ENCODE measurements at regions not wholly inside any gene's neighbourhood (a gene's known extent, or its start where the extent isn't known, plus 50 kb on each side); places are given as distances from the start of the nearest gene placed in this dataset.

DNA sequence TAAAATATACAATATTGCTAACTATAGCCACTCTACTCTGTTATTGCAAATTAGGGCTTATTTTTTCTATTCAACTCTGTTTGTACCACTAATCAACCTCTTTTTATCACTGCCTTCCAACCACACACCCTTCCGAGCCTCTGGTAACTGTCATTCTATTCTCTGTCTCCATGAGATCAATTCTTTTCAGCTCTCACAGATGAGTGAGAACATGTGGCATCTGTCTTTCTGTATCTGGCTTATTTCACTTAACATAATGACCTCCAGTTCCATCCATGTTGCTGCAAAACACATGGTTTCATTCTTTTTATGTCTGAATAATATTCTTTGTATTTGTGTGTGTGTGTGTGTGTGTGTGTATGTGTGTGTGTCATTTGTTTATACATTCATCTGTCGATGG lies 350.1 kb upstream of the DACH1 start:
- Histone ChIP-seq H3K36me3 (no peaks in the 10 kb centered on the region), H3K9ac (ENCODE audit: low read depth in 2 of 2, low read length in 2 of 2) (no peak overlapping the region), H3K27me3 (no peaks in the 10 kb centered on the region), H3K27ac (no peak overlapping the region), H3K9me3 (no peaks in the 10 kb centered on the region), H3K4me3 (no peak overlapping the region), H3K4me1 (no peaks in the 10 kb centered on the region)
- no peak for DNase-seq
- TF ChIP-seq, protein P1, sequence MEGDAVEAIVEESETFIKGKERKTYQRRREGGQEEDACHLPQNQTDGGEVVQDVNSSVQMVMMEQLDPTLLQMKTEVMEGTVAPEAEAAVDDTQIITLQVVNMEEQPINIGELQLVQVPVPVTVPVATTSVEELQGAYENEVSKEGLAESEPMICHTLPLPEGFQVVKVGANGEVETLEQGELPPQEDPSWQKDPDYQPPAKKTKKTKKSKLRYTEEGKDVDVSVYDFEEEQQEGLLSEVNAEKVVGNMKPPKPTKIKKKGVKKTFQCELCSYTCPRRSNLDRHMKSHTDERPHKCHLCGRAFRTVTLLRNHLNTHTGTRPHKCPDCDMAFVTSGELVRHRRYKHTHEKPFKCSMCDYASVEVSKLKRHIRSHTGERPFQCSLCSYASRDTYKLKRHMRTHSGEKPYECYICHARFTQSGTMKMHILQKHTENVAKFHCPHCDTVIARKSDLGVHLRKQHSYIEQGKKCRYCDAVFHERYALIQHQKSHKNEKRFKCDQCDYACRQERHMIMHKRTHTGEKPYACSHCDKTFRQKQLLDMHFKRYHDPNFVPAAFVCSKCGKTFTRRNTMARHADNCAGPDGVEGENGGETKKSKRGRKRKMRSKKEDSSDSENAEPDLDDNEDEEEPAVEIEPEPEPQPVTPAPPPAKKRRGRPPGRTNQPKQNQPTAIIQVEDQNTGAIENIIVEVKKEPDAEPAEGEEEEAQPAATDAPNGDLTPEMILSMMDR (IDR thresholded peaks at IDR 0.05) = no peak
- intact Hi-C loops (cut with DNase I) = no loop called here

DNA sequence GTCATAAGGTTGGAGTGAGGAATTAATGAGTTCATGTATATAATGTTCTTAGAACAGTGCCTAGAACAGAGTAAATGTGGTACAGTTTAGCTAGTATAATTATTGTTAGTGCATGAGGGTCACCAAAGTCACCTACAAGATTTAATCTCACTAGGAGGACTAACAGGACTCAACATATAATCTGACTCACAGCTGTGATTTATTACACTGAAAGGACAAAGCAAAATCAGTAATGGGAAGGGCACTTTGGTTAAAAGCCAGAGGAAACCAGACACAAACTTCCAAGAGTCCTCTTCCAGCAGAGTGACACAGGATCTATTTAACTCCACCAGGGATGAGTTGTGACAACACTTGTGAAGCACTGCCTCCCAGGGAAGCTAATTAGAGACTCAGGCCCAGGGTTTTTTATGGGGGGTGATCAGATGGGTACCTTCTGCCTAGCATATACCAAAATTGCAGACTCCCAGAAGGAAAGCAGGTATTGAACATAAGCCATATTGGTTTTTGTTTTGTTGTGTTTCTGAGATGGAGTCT lies 341.2 kb upstream of the DACH1 start:
- H3K27me3 ChIP-seq = no peaks in the 10 kb centered on the region
- no peak overlapping the region for H3K9ac ChIP-seq (ENCODE audit: low read depth in 2 of 2, low read length in 2 of 2)
- no peaks in the 10 kb centered on the region for H3K9me3 ChIP-seq
- DNase-seq = no peak
- H3K27ac ChIP-seq = no peak overlapping the region
- intact Hi-C loops (cut with DNase I) = no loop called here
- H3K36me3 ChIP-seq = no peaks in the 10 kb centered on the region
- TF ChIP-seq, protein P1 (IDR thresholded peaks at IDR 0.05) = no peak
- no peak overlapping the region for H3K4me3 ChIP-seq
- H3K4me1 ChIP-seq = no peaks in the 10 kb centered on the region

DNA sequence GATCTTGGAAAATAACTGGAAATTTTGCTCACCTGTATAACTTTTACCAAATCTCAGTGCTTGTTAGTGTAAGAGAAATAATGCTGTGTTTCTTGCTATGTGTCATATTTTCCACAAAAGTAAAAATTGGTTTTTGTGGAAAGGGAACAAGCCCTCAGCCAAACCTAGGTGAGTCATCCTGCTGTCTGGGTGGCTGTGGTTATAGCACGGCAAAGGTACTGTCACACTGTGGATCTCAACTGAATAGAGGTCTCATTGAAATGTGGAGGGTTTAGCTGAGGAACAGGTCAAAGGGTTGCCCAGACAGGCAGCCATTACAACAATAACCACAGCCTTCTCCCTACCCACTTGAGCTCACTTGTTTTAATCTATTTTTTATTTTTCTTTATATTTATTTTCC lies 338.8 kb upstream of the DACH1 start:
- intact Hi-C loops (cut with DNase I) = no loop called here
- Histone ChIP-seq H3K4me3 (no peak overlapping the region), H3K27ac (no peak overlapping the region), H3K9ac (ENCODE audit: low read depth in 2 of 2, low read length in 2 of 2) (no peak overlapping the region), H3K36me3 (no peaks in the 10 kb centered on the region), H3K4me1 (no peaks in the 10 kb centered on the region), H3K9me3 (no peaks in the 10 kb centered on the region), H3K27me3 (no peaks in the 10 kb centered on the region)
- TF ChIP-seq, protein P1 (IDR thresholded peaks at IDR 0.05) = no peak
- no peak for DNase-seq

DNA sequence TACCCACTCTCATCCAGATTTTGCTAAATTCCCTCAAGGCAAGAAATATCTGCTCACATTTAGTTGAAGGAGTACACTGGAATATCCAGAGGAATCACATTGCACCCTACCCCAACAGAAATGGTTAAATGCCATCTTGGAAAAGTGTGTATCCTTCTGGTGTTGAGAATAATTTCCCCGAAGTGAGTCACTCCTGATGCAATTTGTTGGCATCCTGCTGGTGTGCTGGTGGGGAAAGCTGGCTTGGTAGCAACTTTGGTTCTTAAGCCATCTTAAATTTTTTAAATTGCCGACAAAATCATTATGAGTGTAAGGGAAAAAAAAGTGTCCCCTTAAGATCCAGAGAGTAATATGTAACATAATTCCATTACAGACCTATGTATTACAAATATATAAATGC lies 337.3 kb upstream of the DACH1 start:
- intact Hi-C loops (cut with DNase I) = no loop called here
- TF ChIP-seq, protein P1 (IDR thresholded peaks at IDR 0.05) = no peak

DNA sequence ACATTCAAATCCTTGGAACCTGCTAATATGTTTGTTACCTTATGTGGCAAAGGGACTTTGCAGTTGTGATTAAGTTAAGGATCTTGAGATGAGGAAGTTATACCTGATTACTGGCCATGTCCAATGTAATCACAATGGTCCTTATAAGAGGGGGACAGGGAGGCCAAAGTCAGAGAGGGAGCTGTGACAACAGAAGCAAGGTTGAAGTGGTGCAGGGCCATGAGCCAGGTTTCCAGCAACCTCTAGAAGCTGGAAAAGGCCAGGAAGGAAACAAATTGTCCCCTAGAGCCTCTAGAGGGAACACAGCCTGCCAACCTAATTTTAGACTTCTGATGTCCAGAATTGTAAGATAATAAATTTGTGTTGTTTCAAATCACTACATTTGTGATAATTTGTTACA lies 334.7 kb upstream of the DACH1 start:
- Histone ChIP-seq H3K9me3 (no peaks in the 10 kb centered on the region), H3K27ac (no peak overlapping the region), H3K4me3 (no peak overlapping the region), H3K36me3 (no peaks in the 10 kb centered on the region), H3K4me1 (no peaks in the 10 kb centered on the region), H3K27me3 (no peaks in the 10 kb centered on the region), H3K9ac (ENCODE audit: low read depth in 2 of 2, low read length in 2 of 2) (no peak overlapping the region)
- TF ChIP-seq, protein P1 (IDR thresholded peaks at IDR 0.05) = no peak
- no peak for DNase-seq
- intact Hi-C loops (cut with DNase I) = no loop called here

More for the DNA sequence above, 337.3 kb upstream of the DACH1 start:
- Histone ChIP-seq H3K9me3 (no peaks in the 10 kb centered on the region), H3K27me3 (no peaks in the 10 kb centered on the region), H3K4me1 (no peaks in the 10 kb centered on the region), H3K4me3 (no peak overlapping the region), H3K36me3 (no peaks in the 10 kb centered on the region), H3K9ac (ENCODE audit: low read depth in 2 of 2, low read length in 2 of 2) (no peak overlapping the region), H3K27ac (no peak overlapping the region)
- DNase-seq = no peak

Data from colonic mucosa (tissue), 4 donors.